T-helper 1 cell (primary cell): ENCODE measurements at regions not wholly inside any gene's neighbourhood (a gene's known extent, or its start where the extent isn't known, plus 50 kb on each side); places are given as distances from the start of the nearest gene placed in this dataset.

Experiments
- DNase-seq, 5 donors: peaks; one replicate each; pipeline ENCODE4 v3.0.0-alpha.2; 2012 to 2020

DNA sequence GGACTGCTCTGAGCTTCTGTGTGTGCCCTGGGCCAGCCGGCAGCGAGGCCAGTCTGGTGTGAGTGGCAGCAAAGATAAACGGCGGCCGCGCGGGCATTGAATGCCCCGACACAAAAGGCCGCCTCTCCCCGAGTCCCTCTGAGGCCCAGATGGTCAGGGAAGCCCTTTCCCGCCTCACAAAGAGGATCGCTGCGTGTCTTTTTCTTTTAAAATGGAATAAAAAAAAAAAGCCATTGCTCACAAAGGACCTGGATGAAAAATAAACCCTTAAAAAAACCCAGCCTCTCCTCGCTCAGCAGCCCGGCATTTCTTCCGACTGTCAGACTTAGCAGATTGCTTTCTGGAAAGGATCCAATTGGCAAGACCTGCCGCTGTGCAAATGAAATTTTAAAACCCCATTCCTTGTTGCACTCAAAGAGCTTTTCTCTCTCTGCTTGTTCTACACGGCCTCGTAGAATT lies 578.7 kb downstream of the BCOR start:
- no peak for DNase-seq

- DNase-seq = no peak
Measured at GRCh38 chrX:39519566-39520301, 578.0 kb downstream of the BCOR start.

GRCh38 chrX:39525758-39526157 lies 572.0 kb downstream of the BCOR start:
- no peak for DNase-seq

DNA sequence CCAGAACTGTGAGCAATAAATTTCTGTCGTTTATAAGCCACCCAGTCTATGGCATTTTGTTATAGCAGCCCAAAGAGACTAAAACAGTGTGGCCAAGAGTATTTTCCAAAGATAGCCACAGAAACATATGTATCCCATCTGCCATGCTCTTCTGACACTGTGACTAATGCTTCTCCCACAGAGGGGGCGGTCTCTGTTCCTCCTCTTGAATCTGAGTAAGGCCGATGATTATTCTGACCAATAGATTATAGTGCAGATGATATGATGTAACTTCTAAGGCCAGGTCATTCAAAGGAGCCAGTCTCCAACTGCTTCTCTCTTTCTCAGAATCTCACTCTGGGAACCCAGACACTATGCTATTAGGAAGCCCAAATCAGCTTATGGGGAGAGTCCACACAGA lies 570.7 kb downstream of the BCOR start:
- DNase-seq = no peak

- DNase-seq = no peak
Measured at GRCh38 chrX:39528161-39528916, 569.4 kb downstream of the BCOR start.

GRCh38 chrX:39532761-39533160 lies 565.0 kb downstream of the BCOR start:
- no peak for DNase-seq

DNA sequence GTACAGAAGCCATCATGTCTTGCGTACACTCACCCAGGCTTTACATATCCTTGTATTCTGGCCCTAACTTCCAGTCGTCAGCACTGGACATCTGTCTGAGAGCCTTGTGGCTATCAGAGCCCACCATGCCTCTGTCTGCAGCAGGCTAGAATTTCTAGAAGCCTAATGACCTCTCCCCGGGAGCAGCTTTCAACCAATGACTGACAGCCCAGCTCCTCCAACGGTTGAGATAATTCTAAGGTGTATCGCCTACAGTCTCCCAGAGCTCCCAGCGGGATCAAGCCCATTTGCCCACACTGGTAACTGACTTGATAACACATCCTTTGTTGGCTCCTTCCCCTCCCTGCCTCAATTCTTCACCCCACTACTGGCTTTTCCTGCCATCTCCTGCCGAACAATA lies 562.8 kb downstream of the BCOR start:
- no peak for DNase-seq

- DNase-seq = no peak
Measured at GRCh38 chrX:39536211-39536610, 561.5 kb downstream of the BCOR start.

- no peak for DNase-seq
Measured at GRCh38 chrX:39541881-39542280, 555.9 kb downstream of the BCOR start.

- DNase-seq = no peak
Measured at GRCh38 chrX:39542316-39542715, 555.4 kb downstream of the BCOR start.

- no peak for DNase-seq
Measured at GRCh38 chrX:39550795-39551361, 546.9 kb downstream of the BCOR start.

GRCh38 chrX:39551762-39552161 lies 546.0 kb downstream of the BCOR start:
- DNase-seq = peak in 1 of 5 donors; percentile 11

DNA sequence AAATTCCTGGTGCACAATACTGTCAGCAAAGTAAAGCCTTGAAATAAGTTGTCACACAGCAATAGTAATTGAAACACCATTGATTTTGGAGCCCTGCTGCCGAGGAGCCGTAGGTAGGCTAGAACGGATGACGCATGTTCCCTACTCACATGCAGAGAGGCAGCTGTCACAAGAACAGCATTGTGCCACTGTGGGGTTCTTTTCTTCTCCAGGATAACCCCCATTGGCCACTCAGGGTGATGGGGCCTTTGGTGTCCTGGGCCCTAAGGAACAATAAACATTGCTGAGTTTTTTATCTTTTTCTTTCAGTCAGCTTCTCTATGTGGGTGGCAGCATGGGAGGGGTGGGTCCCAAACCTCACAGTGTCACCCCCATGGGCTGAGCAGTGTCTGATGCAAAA lies 542.3 kb downstream of the BCOR start:
- DNase-seq = no peak

DNA sequence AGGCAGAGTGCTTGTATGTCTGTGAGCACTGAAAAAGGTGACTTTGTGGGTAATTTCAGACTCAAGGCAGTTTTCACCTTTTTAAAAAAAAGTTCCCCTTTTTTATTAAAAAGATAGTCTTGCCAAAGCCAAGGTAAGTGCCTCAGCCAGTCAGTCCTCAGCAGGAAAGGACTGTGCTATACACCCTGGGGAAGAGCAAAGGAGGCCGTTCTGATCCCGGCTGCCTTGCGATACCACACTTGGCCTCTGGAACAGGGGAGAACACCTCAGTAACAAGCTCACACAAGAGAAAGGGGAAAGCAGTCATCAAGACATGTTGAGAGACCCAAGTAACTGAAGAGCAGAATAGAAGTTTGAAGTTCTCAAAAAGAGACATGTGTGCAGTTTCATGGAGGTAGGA lies 541.7 kb downstream of the BCOR start:
- no peak for DNase-seq

- DNase-seq = no peak
Measured at GRCh38 chrX:39559229-39559628, 538.5 kb downstream of the BCOR start.

DNA sequence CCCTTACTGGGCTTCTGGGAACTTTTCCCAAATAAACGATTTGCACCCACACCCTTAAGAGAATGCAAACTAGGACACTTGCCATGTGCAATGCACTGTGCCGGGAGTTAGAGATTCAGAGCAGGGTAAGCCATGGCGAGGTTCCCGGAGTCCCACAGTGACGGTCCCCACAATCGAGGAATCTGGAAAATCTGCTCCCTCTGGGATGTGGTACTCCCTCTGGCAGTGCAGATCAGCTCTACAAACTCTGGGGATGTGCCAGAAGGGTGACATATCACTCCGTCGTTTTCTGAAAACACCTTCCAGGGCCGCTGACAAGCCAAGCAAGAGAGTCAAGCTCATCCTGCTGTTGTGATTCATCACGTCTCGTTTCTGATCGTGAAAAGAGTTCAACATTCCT lies 537.5 kb downstream of the BCOR start:
- DNase-seq = no peak

GRCh38 chrX:39563178-39563577 lies 534.6 kb downstream of the BCOR start:
- no peak for DNase-seq

DNA sequence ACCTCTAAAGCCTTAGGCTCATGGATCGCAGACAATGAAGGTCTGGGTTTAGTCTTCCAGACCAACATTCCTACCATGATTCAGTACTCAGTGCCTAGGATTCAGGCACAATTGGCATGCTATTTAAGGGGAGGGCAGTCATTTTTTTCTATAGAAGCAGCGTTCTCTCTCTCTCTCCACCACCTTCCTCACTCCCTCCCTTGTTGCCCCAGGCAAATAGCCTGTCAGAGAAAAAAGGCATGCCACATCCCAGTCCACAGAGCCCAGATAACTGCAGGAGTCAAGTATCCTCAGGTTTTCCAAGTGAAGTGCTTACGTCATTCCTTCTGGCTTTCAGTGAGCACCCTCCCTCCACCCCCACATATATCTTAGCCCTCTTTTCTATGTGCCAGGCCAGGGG lies 533.0 kb downstream of the BCOR start:
- no peak for DNase-seq

- DNase-seq = no peak
Measured at GRCh38 chrX:39574178-39574577, 523.6 kb downstream of the BCOR start.

GRCh38 chrX:39576041-39576872 lies 521.5 kb downstream of the BCOR start:
- DNase-seq = no peak

DNA sequence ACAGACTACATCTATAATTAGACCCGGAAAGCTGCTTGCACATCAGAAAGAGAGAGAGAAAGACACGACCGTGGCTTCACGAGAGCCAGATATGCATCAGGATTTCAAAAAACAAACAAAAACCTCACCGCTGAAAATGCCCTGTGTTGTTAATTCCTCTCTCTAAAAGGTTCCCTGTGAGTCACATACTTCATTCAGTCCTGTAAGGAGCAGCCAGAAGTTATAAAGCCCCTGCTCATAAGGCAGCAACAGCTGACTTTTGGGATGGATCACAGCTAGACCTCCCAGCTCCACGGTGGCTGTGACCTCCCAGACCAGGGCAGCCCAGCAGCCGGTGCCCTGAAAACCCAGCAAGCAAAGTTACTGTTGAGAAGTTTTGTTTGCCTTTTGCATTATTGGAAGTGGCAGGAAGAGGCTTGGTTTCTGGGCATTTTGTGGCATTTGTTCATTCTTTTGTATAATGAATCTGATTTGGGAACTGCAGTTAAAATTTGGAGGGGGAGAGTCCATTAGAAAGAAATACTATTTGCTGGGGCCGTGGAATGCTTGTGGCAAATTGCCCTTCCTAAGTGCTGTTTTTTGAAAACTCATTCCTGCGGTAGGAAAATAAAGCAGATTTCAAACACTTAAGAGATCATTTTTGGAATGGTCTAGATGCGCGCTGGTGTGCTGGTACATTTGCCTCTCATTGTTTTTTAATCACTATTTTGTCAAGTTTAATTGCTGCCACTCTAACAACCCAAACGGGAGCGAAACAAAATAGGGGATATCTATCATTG lies 520.4 kb downstream of the BCOR start:
- DNase-seq = no peak
